ENCODE measurements at regions not wholly inside any gene's neighbourhood (a gene's known extent, or its start where the extent isn't known, plus 50 kb on each side); places are given as distances from the start of the nearest gene placed in this dataset.

GRCh38 chr5:174218162-174218561 lies 172.7 kb downstream of the NSG2 start:
- CTCF ChIA-PET (ENCODE audit: partially characterized antibody) = no interaction called here
- no peak overlapping the region for H3K4me3 ChIP-seq (ENCODE audit: extremely low read depth in 1 of 4, insufficient read depth in 2 of 4, low read depth in 3 of 4, low read length in 4 of 4)
- TF ChIP-seq, protein P1, sequence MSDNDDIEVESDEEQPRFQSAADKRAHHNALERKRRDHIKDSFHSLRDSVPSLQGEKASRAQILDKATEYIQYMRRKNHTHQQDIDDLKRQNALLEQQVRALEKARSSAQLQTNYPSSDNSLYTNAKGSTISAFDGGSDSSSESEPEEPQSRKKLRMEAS (IDR thresholded peaks at IDR 0.05) = no peak
- TF ChIP-seq TAF1 (IDR thresholded peaks at IDR 0.05; ENCODE audit: low read depth, low read length) (no peak), RAD21 (IDR thresholded peaks at IDR 0.05 in 1 of 2, conservative IDR thresholded peaks at IDR 0.05 in 1 of 2; ENCODE audit: low read depth in 2 of 2, low read length in 2 of 2) (no peak), KDM1A (IDR thresholded peaks at IDR 0.05; ENCODE audit: borderline replicate concordance, low read length) (no peak), CTCF (IDR thresholded peaks at IDR 0.05; ENCODE audit: control extremely low read depth in 1 of 3, insufficient read depth in 1 of 3, low read depth in 1 of 3, low read length in 3 of 3) (no peak), SP1 (IDR thresholded peaks at IDR 0.05; ENCODE audit: low read depth, low read length) (no peak), RFX5 (IDR thresholded peaks at IDR 0.05; ENCODE audit: borderline replicate concordance, low read depth, low read length) (no peak), CBX5 (IDR thresholded peaks at IDR 0.05; ENCODE audit: low read depth, low read length) (no peak), GABPA (IDR thresholded peaks at IDR 0.05; ENCODE audit: borderline replicate concordance, insufficient read depth, low read length) (no peak), ASH2L (IDR thresholded peaks at IDR 0.05; ENCODE audit: low read length) (no peak), EGR1 (IDR thresholded peaks at IDR 0.05; ENCODE audit: borderline replicate concordance, low read depth, low read length) (no peak)

More at GRCh38 chr5:174218162-174218561, 172.7 kb downstream of the NSG2 start:
- POLR2A ChIA-PET (ENCODE audit: partially characterized antibody) = no interaction called here
- no peak overlapping the region for H3K18ac ChIP-seq (ENCODE audit: extremely low read depth, low read length)
- no peak overlapping the region for H3K27ac ChIP-seq (ENCODE audit: low read depth, low read length)
- H2BK20ac ChIP-seq (ENCODE audit: low read length) = no peak overlapping the region
- H3K4me1 ChIP-seq (replicated peaks in 1 of 4; ENCODE audit: control insufficient read depth in 3 of 4, insufficient read depth in 4 of 4, low read length in 3 of 4) = no peaks in the 10 kb centered on the region
- no peaks in the 10 kb centered on the region for H3K79me2 ChIP-seq (ENCODE audit: control insufficient read depth in 1 of 2, insufficient read depth in 2 of 2, low read length in 2 of 2)
- no peaks in the 10 kb centered on the region for H3K27me3 ChIP-seq (replicated peaks in 1 of 4; ENCODE audit: control insufficient read depth in 3 of 4, extremely low read depth in 1 of 4, insufficient read depth in 3 of 4, low read length in 3 of 4)
- no peak overlapping the region for H3K4me2 ChIP-seq (ENCODE audit: insufficient read depth in 1 of 2, low read depth in 2 of 2, low read length in 2 of 2)
- H3K9me3 ChIP-seq (ENCODE audit: insufficient read depth in 2 of 2, low read depth in 1 of 2, low read length in 1 of 2) = no peaks in the 10 kb centered on the region
- H4K91ac ChIP-seq (replicated peaks; ENCODE audit: insufficient read length, low read length) = no peak overlapping the region
- H4K5ac ChIP-seq (ENCODE audit: insufficient read length, low read depth, low read length) = no peak overlapping the region
- no peak overlapping the region for H2BK120ac ChIP-seq (replicated peaks; ENCODE audit: low read depth, low read length)
- no peaks in the 10 kb centered on the region for H3K23me2 ChIP-seq (ENCODE audit: low read depth, low read length)
- no peak overlapping the region for H2AFZ ChIP-seq (ENCODE audit: low read length)
- no peaks in the 10 kb centered on the region for H3K79me1 ChIP-seq (ENCODE audit: low read depth, low read length)
- DNase-seq (ENCODE audit: low read depth in 1 of 2, low spot score in 2 of 2) (no peak), FAIRE-seq (no peak)
- no peak overlapping the region for H2BK12ac ChIP-seq (ENCODE audit: low read depth, low read length)
- 87% methylated on average over 2 of the region's 2 CpGs; no CpG with 5 or more reads in 1 of the 2 experiments for WGBS, 2 experiments (ENCODE audit: extremely low coverage in 1 of 2, insufficient coverage in 1 of 2, insufficient read length in 1 of 2, insufficient replicate concordance in 2 of 2, low coverage in 1 of 2, low lambda C conversion rate in 2 of 2, missing lambda C conversion rate in 1 of 2)
- H3K56ac ChIP-seq (replicated peaks; ENCODE audit: insufficient read length, low read depth, low read length) = no peak overlapping the region
- no peak overlapping the region for H2BK5ac ChIP-seq (ENCODE audit: low read depth, low read length)
- no peak overlapping the region for H3K4ac ChIP-seq (replicated peaks; ENCODE audit: insufficient read length, low read depth, low read length)
- H2BK15ac ChIP-seq (ENCODE audit: low read length) = no peak overlapping the region
- H2AK5ac ChIP-seq (ENCODE audit: low read depth, low read length) = no peak overlapping the region
- H3K14ac ChIP-seq (ENCODE audit: insufficient read length) = no peak overlapping the region
- H4K20me1 ChIP-seq (replicated peaks in 1 of 2; ENCODE audit: control insufficient read depth in 1 of 2, insufficient read depth in 2 of 2, low read length in 2 of 2) = no peaks in the 10 kb centered on the region
- no peak overlapping the region for H4K8ac ChIP-seq (ENCODE audit: extremely low read depth, insufficient read depth, low read length)
- no peak overlapping the region for H3K9ac ChIP-seq (replicated peaks in 1 of 4; ENCODE audit: extremely low read depth in 1 of 4, low read depth in 3 of 4, low read length in 3 of 4)
- H3K36me3 ChIP-seq (ENCODE audit: control insufficient read depth in 2 of 4, insufficient read depth in 4 of 4, low read length in 3 of 4) = no peaks in the 10 kb centered on the region
- H3K23ac ChIP-seq (ENCODE audit: insufficient read length) = no peak overlapping the region
